ENCODE measurements at regions not wholly inside any gene's neighbourhood (a gene's known extent, or its start where the extent isn't known, plus 50 kb on each side); places are given as distances from the start of the nearest gene placed in this dataset.

DNA sequence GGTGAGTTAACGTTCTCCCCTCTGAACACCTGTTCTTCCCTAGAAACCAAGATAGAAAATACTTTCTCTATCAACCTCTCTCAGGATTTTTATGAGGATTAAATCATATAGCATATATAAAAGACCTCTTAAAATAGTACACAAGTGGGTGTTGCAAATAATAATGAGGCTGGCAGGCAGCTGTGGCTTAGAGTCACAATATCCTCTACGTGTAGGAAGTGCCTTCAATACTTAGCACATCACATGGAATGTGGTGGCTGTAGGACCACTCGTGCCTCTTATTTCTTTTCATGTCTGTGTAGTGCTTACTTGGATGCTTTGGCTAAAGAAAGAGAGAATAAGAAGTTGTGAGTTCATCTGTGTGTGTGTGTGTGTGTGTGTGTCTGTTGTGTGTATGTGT lies 96.3 kb downstream of the PRLHR start:
- TF ChIP-seq, protein P1, sequence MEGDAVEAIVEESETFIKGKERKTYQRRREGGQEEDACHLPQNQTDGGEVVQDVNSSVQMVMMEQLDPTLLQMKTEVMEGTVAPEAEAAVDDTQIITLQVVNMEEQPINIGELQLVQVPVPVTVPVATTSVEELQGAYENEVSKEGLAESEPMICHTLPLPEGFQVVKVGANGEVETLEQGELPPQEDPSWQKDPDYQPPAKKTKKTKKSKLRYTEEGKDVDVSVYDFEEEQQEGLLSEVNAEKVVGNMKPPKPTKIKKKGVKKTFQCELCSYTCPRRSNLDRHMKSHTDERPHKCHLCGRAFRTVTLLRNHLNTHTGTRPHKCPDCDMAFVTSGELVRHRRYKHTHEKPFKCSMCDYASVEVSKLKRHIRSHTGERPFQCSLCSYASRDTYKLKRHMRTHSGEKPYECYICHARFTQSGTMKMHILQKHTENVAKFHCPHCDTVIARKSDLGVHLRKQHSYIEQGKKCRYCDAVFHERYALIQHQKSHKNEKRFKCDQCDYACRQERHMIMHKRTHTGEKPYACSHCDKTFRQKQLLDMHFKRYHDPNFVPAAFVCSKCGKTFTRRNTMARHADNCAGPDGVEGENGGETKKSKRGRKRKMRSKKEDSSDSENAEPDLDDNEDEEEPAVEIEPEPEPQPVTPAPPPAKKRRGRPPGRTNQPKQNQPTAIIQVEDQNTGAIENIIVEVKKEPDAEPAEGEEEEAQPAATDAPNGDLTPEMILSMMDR (IDR thresholded peaks at IDR 0.05): no peak
- no peak for TF ChIP-seq POLR2A (IDR thresholded peaks at IDR 0.05)
- TF ChIP-seq EP300 (IDR thresholded peaks at IDR 0.05): no peak

Measured in suprapubic skin (tissue), 3 donors.